Esophagus muscularis mucosa (tissue), 4 donors: ENCODE measurements at regions not wholly inside any gene's neighbourhood (a gene's known extent, or its start where the extent isn't known, plus 50 kb on each side); places are given as distances from the start of the nearest gene placed in this dataset.

Source experiments
- DNase-seq: peaks from one replicate; pipeline ENCODE4 v3.0.0-alpha.2; 2017; ENCODE audit errors: extremely low spot score
- H3K27ac ChIP-seq, 4 donors: fragments of 200-600 bp; sonication (generic); replicated peaks in 1 of 4; 1 replicate in 3 of 4; 2 replicates in 1 of 4; pipeline ENCODE4 v1.5.1; 2016 to 2019; ENCODE audit warnings: mild to moderate bottlenecking in 1 of 4
- H3K27me3 ChIP-seq, 4 donors: fragments of 200-600 bp; sonication (generic); one replicate each; pipeline versions ENCODE4 v1.5.1 to v1.6.0; 2016 to 2019
- H3K36me3 ChIP-seq, 4 donors: fragments of 200-600 bp; sonication (generic); one replicate each; pipeline ENCODE4 v1.5.1; 2016 to 2019
- H3K4me1 ChIP-seq, 4 donors: fragments of 200-600 bp; sonication (generic); one replicate each; pipeline ENCODE4 v1.5.1; 2016 to 2019
- H3K4me3 ChIP-seq, 4 donors: fragments of 200-600 bp; sonication (generic); 1 replicate in 2 of 4; 2 replicates in 2 of 4; pipeline ENCODE4 v1.5.1; 2016 to 2019; ENCODE audit warnings: mild to moderate bottlenecking in 4 of 4, moderate library complexity in 1 of 4
- H3K9me3 ChIP-seq, 4 donors: fragments of 200-600 bp; sonication (generic); 1 replicate in 3 of 4; 2 replicates in 1 of 4; pipeline ENCODE4 v1.5.1; 2016 to 2019
- CTCF ChIP-seq, 3 experiments: fragments of 200-600 bp in 2 of 3; fragments of 450-650 bp in 1 of 3; sonication (generic) in 2 of 3; IDR thresholded peaks; one replicate each; pipeline ENCODE4 v1.5.1; 2017 to 2019; ENCODE audit warnings: antibody characterized with exemption in 3 of 3, mild to moderate bottlenecking in 2 of 3, moderate library complexity in 1 of 3
- EP300 ChIP-seq: sonication (generic); formaldehyde crosslinking; IDR thresholded peaks from one replicate; pipeline ENCODE4 v1.6.1; 2017; ENCODE audit warnings: antibody characterized with exemption
- POLR2A ChIP-seq: fragments of 450-650 bp; IDR thresholded peaks from one replicate; pipeline ENCODE4 v1.6.1; 2017; ENCODE audit warnings: antibody characterized with exemption, moderate library complexity, mild to moderate bottlenecking, low read depth
- POLR2AphosphoS5 ChIP-seq, 2 donors: sonication (generic); formaldehyde crosslinking; IDR thresholded peaks; one replicate each; pipeline ENCODE4 v1.6.1; 2017; ENCODE audit warnings: antibody characterized with exemption in 2 of 2
- WGBS: methylation state at CpG from one replicate; pipeline ENCODE4 v1.1.5; 2018; 5-methylcytosine and 5-hydroxymethylcytosine counted together
- intact Hi-C: fragments of 100-400 bp; cut with DNase I; formaldehyde crosslinking; loops from one replicate; pipeline ENCODE4 v1.15.1; 2023
- small RNA-seq, 3 donors: library from RNA; depleted of rRNA; stranded (forward); fragments of <200 nt; gene quantifications; one replicate each; pipeline ENCODE3, GENCODE V24; 2016

- peak; percentile 91 for DNase-seq
- Histone ChIP-seq H3K4me3 (no peak overlapping the region), H3K36me3 (no peaks in the 10 kb centered on the region), H3K27me3 (no peaks in the 10 kb centered on the region), H3K4me1 (no peaks in the 10 kb centered on the region), H3K9me3 (no peaks in the 10 kb centered on the region), H3K27ac (no peak overlapping the region)
- intact Hi-C loops, result no loop called here
- 95% methylated on average over 2 of the region's 2 CpGs for WGBS
- TF ChIP-seq POLR2A (no peak), CTCF (IDR thresholded peaks at IDR 0.05) (no peak), POLR2AphosphoS5 (IDR thresholded peaks at IDR 0.05) (no peak), EP300 (no peak)
Observed at GRCh38 chr6:159324596-159324995, 155.4 kb downstream of the FNDC1 start.

Small RNA genes in the stretch of these regions (small RNA-seq; reads per million reads assigned to genes)
- 0 reads per million in 3 donors for gene AL078604.3
